ENCODE measurements at regions not wholly inside any gene's neighbourhood (a gene's known extent, or its start where the extent isn't known, plus 50 kb on each side); places are given as distances from the start of the nearest gene placed in this dataset.

DNA sequence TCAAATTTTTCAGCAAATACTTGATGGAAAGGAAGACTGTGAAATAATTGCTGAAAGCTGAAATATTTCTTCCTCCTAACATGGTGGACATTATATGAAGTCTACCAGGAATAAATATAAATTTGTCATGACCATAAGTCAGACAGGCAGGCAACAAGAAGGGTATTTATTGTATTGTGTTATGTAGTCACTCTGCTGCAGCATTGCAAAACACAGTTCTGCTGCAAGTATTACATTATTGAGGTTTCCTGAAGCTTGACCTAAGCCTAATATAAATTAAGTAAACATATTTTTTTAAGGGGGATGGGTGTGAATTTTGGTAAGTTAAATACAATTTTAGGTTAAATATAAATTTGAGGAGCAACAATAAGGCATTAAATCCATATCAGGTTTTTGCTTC is 60.2 kb upstream of the MAOA start:
- Histone ChIP-seq H3K27me3 (ENCODE audit: insufficient read depth) (no peaks in the 10 kb centered on the region), H2AFZ (no peak overlapping the region), H3K4me2 (no peak overlapping the region), H3K79me2 (replicated peaks; ENCODE audit: insufficient read depth) (no peaks in the 10 kb centered on the region), H3K27ac (ENCODE audit: low read depth) (no peak overlapping the region), H3K36me3 (ENCODE audit: insufficient read depth) (no peaks in the 10 kb centered on the region), H4K20me1 (replicated peaks; ENCODE audit: insufficient read depth) (no peaks in the 10 kb centered on the region), H3K9me2 (ENCODE audit: insufficient read depth) (no peaks in the 10 kb centered on the region; the same call in 1 of the 2 replicates), H3K4me3 (no peak overlapping the region), H3K4me1 (ENCODE audit: insufficient read depth) (no peaks in the 10 kb centered on the region), H3F3A (replicated peaks; ENCODE audit: low read depth) (no peaks in the 10 kb centered on the region)
- no peak for ATAC-seq
- no peak for TF ChIP-seq EZH2phosphoT487 (IDR thresholded peaks at IDR 0.05; ENCODE audit: unreplicated experiment)
- TF ChIP-seq ZNF462 (CRISPR knock-in tag; IDR thresholded peaks at IDR 0.05): no peak
- TF ChIP-seq POLR2AphosphoS5 (IDR thresholded peaks at IDR 0.05; ENCODE audit: low read depth): no peak
- TF ChIP-seq, protein P1, sequence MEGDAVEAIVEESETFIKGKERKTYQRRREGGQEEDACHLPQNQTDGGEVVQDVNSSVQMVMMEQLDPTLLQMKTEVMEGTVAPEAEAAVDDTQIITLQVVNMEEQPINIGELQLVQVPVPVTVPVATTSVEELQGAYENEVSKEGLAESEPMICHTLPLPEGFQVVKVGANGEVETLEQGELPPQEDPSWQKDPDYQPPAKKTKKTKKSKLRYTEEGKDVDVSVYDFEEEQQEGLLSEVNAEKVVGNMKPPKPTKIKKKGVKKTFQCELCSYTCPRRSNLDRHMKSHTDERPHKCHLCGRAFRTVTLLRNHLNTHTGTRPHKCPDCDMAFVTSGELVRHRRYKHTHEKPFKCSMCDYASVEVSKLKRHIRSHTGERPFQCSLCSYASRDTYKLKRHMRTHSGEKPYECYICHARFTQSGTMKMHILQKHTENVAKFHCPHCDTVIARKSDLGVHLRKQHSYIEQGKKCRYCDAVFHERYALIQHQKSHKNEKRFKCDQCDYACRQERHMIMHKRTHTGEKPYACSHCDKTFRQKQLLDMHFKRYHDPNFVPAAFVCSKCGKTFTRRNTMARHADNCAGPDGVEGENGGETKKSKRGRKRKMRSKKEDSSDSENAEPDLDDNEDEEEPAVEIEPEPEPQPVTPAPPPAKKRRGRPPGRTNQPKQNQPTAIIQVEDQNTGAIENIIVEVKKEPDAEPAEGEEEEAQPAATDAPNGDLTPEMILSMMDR (conservative IDR thresholded peaks at IDR 0.05; ENCODE audit: low read depth in 2 of 2): no peak
- no peak for TF ChIP-seq CREB1 (CRISPR knock-in tag; IDR thresholded peaks at IDR 0.05; ENCODE audit: low read depth)
- TF ChIP-seq, protein P2, sequence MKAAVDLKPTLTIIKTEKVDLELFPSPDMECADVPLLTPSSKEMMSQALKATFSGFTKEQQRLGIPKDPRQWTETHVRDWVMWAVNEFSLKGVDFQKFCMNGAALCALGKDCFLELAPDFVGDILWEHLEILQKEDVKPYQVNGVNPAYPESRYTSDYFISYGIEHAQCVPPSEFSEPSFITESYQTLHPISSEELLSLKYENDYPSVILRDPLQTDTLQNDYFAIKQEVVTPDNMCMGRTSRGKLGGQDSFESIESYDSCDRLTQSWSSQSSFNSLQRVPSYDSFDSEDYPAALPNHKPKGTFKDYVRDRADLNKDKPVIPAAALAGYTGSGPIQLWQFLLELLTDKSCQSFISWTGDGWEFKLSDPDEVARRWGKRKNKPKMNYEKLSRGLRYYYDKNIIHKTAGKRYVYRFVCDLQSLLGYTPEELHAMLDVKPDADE (IDR thresholded peaks at IDR 0.05): no peak
- no peak for TF ChIP-seq ZNF114 (CRISPR knock-in tag; IDR thresholded peaks at IDR 0.05)
- no peak for TF ChIP-seq NANOG (IDR thresholded peaks at IDR 0.05; ENCODE audit: borderline replicate concordance)
- no peaks in the 10 kb centered on the region for H3K4me1 Mint-ChIP-seq
- no peak for DNase-seq (ENCODE audit: low spot score)
- no peak overlapping the region for H3K4me3 Mint-ChIP-seq
- H3K36me3 Mint-ChIP-seq (ENCODE audit: low read depth): no peaks in the 10 kb centered on the region
- no peak overlapping the region for H3K27ac Mint-ChIP-seq
- no peaks in the 10 kb centered on the region; the same call in 2 of the 3 replicates for H3K9me3 Mint-ChIP-seq
- no peaks in the 10 kb centered on the region for H3K27me3 Mint-ChIP-seq (ENCODE audit: insufficient read depth, low read depth, poor library complexity)

Measured in GM23338 (cell line).